WTC11 (cell line): ENCODE measurements at regions not wholly inside any gene's neighbourhood (a gene's known extent, or its start where the extent isn't known, plus 50 kb on each side); places are given as distances from the start of the nearest gene placed in this dataset.
"Not testable (repeated sequence)": the region's sequence is repeated elsewhere in the genome, so short reads cannot be mapped to it uniquely, and the experiment has no call there.

Source experiments
- ATAC-seq: fragments of 200-7000 bp; cut with Tn5 transposase; 2 replicates; pipeline ENCODE4 v1.10.0; 2021; ENCODE audit warnings: mild to moderate bottlenecking, moderate library complexity
- CTCF ChIA-PET: fragments of 300-600 bp; sonication (Branson Sonifier 250); formaldehyde crosslinking; loops from one replicate; lab custom pipeline; 2021; ENCODE audit warnings: antibody characterized with exemption; lab: Charles Lee
- POLR2A ChIA-PET: fragments of 350-600 bp; sonication (Branson Sonifier 250); formaldehyde crosslinking; loops from one replicate; lab custom pipeline; 2021; ENCODE audit warnings: antibody characterized with exemption; lab: Charles Lee
- DNase-seq: peaks from one replicate; pipeline ENCODE4 v3.0.0; 2021; ENCODE audit warnings: low spot score
- H3K27ac Mint-ChIP-seq: 2 replicates; pipeline ENCODE4 v1.8.0; 2021; ENCODE audit warnings: mixed read lengths
- H3K27me3 Mint-ChIP-seq: 2 replicates; pipeline ENCODE4 v1.8.0; 2021; ENCODE audit warnings: low read depth, mild to moderate bottlenecking, moderate library complexity, mixed read lengths
- H3K36me3 Mint-ChIP-seq: 2 replicates; pipeline ENCODE4 v1.8.0; 2021; ENCODE audit warnings: mixed read lengths
- H3K4me1 Mint-ChIP-seq: 2 replicates; pipeline ENCODE4 v1.8.0; 2022; ENCODE audit warnings: mixed read lengths
- H3K4me3 Mint-ChIP-seq: 2 replicates; pipeline ENCODE4 v1.8.0; 2021; ENCODE audit warnings: mild to moderate bottlenecking, moderate library complexity, mixed read lengths
- H3K9me3 Mint-ChIP-seq: 2 replicates; pipeline ENCODE4 v1.8.0; 2021; ENCODE audit warnings: mixed read lengths
- ATF6 ChIP-seq: sonication (generic); formaldehyde crosslinking; IDR thresholded peaks from 2 replicates; pipeline ENCODE4 v1.8.1; 2023; ENCODE audit warnings: mild to moderate bottlenecking, missing genetic modification reagents
- CTCF ChIP-seq: fragments of 200-600 bp; IDR thresholded peaks from 2 replicates; pipeline ENCODE4 v1.8.0; 2022; ENCODE audit warnings: antibody characterized with exemption
- E2F5 ChIP-seq: sonication (generic); formaldehyde crosslinking; IDR thresholded peaks from 2 replicates; pipeline ENCODE4 v1.8.1; 2022; ENCODE audit warnings: mild to moderate bottlenecking, moderate library complexity, missing genetic modification reagents
- ETV6 ChIP-seq: sonication (generic); formaldehyde crosslinking; IDR thresholded peaks from 2 replicates; pipeline ENCODE4 v1.8.1; 2022; ENCODE audit warnings: mild to moderate bottlenecking, missing genetic modification reagents
- FOXP1 ChIP-seq: sonication (generic); formaldehyde crosslinking; IDR thresholded peaks from 2 replicates; pipeline ENCODE4 v1.8.0; 2022; ENCODE audit warnings: missing genetic modification reagents, mild to moderate bottlenecking, moderate library complexity, borderline replicate concordance
- JUN ChIP-seq: sonication (generic); formaldehyde crosslinking; IDR thresholded peaks from 2 replicates; pipeline ENCODE4 v1.8.0; 2023; ENCODE audit warnings: mild to moderate bottlenecking, missing genetic modification reagents
- NFYB ChIP-seq: sonication (generic); formaldehyde crosslinking; conservative IDR thresholded peaks from 2 replicates; pipeline ENCODE4 v1.8.0; 2022; ENCODE audit warnings: low read depth, missing genetic modification reagents
- RELA ChIP-seq: sonication (generic); formaldehyde crosslinking; IDR thresholded peaks from 2 replicates; pipeline ENCODE4 v1.8.1; 2022; ENCODE audit warnings: missing genetic modification reagents, mild to moderate bottlenecking, borderline replicate concordance
- SOX15 ChIP-seq: fragments of 250-450 bp; sonication (Bioruptor Pico); IDR thresholded peaks from 2 replicates; pipeline ENCODE4 v1.9.0; 2021; ENCODE audit warnings: mild to moderate bottlenecking
- TCF7 ChIP-seq: sonication (generic); formaldehyde crosslinking; IDR thresholded peaks from 2 replicates; pipeline ENCODE4 v1.8.0; 2022; ENCODE audit warnings: mild to moderate bottlenecking, low read depth, missing genetic modification reagents, moderate library complexity
- ZNF138 ChIP-seq: sonication (generic); formaldehyde crosslinking; conservative IDR thresholded peaks from 2 replicates; pipeline ENCODE4 v1.8.1; 2022; ENCODE audit warnings: mild to moderate bottlenecking, moderate library complexity, missing genetic modification reagents
- ZNF219 ChIP-seq: sonication (generic); formaldehyde crosslinking; IDR thresholded peaks from 2 replicates; pipeline ENCODE4 v1.8.0; 2023; ENCODE audit warnings: missing genetic modification reagents, mild to moderate bottlenecking, borderline replicate concordance
- ZNF232 ChIP-seq: sonication (generic); formaldehyde crosslinking; IDR thresholded peaks from 2 replicates; pipeline ENCODE4 v1.8.0; 2022; ENCODE audit warnings: mild to moderate bottlenecking, missing genetic modification reagents
- ZNF396 ChIP-seq: fragments of 250-450 bp; sonication (Bioruptor Pico); IDR thresholded peaks from 2 replicates; pipeline ENCODE4 v1.8.0; 2021; ENCODE audit warnings: mild to moderate bottlenecking, moderate library complexity, borderline replicate concordance
- TF ChIP-seq, protein P1 (sequence below): fragments of 250-450 bp; sonication (Bioruptor Pico); IDR thresholded peaks from 2 replicates; pipeline ENCODE4 v1.9.0; 2021; ENCODE audit warnings: moderate library complexity, mild to moderate bottlenecking, inconsistent platforms, borderline replicate concordance

- H3K4me3 Mint-ChIP-seq, result no peak overlapping the region
- no peak overlapping the region for H3K27ac Mint-ChIP-seq
- no peak for ATAC-seq
- H3K9me3 Mint-ChIP-seq, result peaks cover 8% of the 10 kb centered on the region
- no peaks in the 10 kb centered on the region; the same call in 1 of the 2 replicates for H3K27me3 Mint-ChIP-seq
- TF ChIP-seq, protein P1, sequence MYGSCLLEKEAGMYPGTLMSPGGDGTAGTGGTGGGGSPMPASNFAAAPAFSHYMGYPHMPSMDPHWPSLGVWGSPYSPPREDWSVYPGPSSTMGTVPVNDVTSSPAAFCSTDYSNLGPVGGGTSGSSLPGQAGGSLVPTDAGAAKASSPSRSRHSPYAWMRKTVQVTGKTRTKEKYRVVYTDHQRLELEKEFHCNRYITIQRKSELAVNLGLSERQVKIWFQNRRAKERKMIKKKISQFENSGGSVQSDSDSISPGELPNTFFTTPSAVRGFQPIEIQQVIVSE (CRISPR knock-in tag), result no peak
- TF ChIP-seq CTCF, result no peak
- no peak for TF ChIP-seq ETV6 (CRISPR knock-in tag)
- no peak for TF ChIP-seq ZNF232 (CRISPR knock-in tag)
- TF ChIP-seq, all 79 proteins: peak for 0
- DNase-seq, result no peak
- H3K36me3 Mint-ChIP-seq, result peaks cover 6% of the 10 kb centered on the region
- no peaks in the 10 kb centered on the region for H3K4me1 Mint-ChIP-seq
- ChIA-PET CTCF (no interaction called here), POLR2A (no interaction called here)
These were observed 125.5 kb upstream of the UGP2 start for GRCh38 chr2:63716146-63716545.

DNA sequence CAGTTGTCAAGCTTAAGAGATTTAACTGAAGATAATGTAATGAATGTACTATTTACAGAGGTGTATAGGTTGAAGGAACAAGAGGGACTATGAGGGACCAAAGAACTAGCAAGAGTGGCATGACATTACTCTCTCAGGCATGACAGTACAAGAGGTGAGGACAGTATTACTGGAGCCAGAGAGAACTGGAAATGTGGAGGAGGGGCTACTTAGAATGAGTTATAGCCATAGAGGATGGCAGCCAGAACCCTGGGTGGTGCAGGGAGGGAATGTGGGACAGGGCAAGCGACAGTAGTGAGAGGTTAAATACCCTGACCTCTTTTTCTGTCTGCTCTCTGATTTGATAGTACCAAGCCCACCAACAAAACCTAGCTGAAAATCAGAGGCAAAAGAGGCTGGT is 122.6 kb upstream of the UGP2 start:
- H3K9me3 Mint-ChIP-seq, result peaks cover 13% of the 10 kb centered on the region
- no peak overlapping the region for H3K4me3 Mint-ChIP-seq
- ChIA-PET POLR2A (no interaction called here), CTCF (no interaction called here)
- peaks cover 12% of the 10 kb centered on the region for H3K36me3 Mint-ChIP-seq
- ATAC-seq (peak; percentile 28; the same call in 1 of the 2 replicates), DNase-seq (no peak)
- no peaks in the 10 kb centered on the region; the same call in 1 of the 2 replicates for H3K27me3 Mint-ChIP-seq
- no peak overlapping the region for H3K27ac Mint-ChIP-seq
- no peaks in the 10 kb centered on the region for H3K4me1 Mint-ChIP-seq
- TF ChIP-seq ZNF396, result no peak
- no peak for TF ChIP-seq FOXP1 (CRISPR knock-in tag)
- no peak for TF ChIP-seq ZNF219 (CRISPR knock-in tag)
- no peak for TF ChIP-seq ZNF138 (CRISPR knock-in tag)
- TF ChIP-seq JUN, result no peak

- DNase-seq, result no peak
- POLR2A ChIA-PET, result no interaction called here
- Mint-ChIP-seq H3K27me3 (no peaks in the 10 kb centered on the region; the same call in 1 of the 2 replicates), H3K4me1 (no peaks in the 10 kb centered on the region), H3K9me3 (peaks cover 16% of the 10 kb centered on the region), H3K27ac (no peak overlapping the region), H3K36me3 (peaks cover 12% of the 10 kb centered on the region), H3K4me3 (no peak overlapping the region)
- TF ChIP-seq SOX15 (CRISPR knock-in tag) (no peak), RELA (CRISPR knock-in tag) (no peak), ZNF138 (CRISPR knock-in tag) (no peak), ATF6 (CRISPR knock-in tag) (no peak), E2F5 (CRISPR knock-in tag) (no peak), TCF7 (CRISPR knock-in tag) (no peak), NFYB (CRISPR knock-in tag) (no peak)
- CTCF ChIA-PET, result interaction anchor here (1.4 kb wide), 1 partner anchor 22 kb away, joined by 6 read pairs; no protein-coding TSS in a partner anchor
- ATAC-seq, result no peak
These were observed 120.6 kb upstream of the UGP2 start for GRCh38 chr2:63721082-63721424.

- Mint-ChIP-seq H3K36me3 (peaks cover 12% of the 10 kb centered on the region), H3K9me3 (peaks cover 16% of the 10 kb centered on the region), H3K4me1 (peaks cover 11% of the 10 kb centered on the region)
- ATAC-seq, POLR2A ChIA-PET, CTCF ChIA-PET, H3K4me3 Mint-ChIP-seq, H3K27ac Mint-ChIP-seq, H3K27me3 Mint-ChIP-seq, DNase-seq: not testable (repeated sequence)
These were observed 119.4 kb upstream of the UGP2 start for GRCh38 chr2:63722284-63722683.
